B cell (primary cell): ENCODE measurements at regions not wholly inside any gene's neighbourhood (a gene's known extent, or its start where the extent isn't known, plus 50 kb on each side); places are given as distances from the start of the nearest gene placed in this dataset.

Source experiments
- ATAC-seq: fragments of 200-7000 bp; cut with Tn5 transposase; one replicate; pipeline ENCODE4 v1.10.0; 2021; ENCODE audit warnings: low read depth, mild to moderate bottlenecking, moderate number of reproducible peaks, moderate library complexity
- CTCF ChIA-PET: fragments of 350-600 bp; sonication (Branson Sonifier 250); formaldehyde crosslinking; loops from one replicate; lab custom pipeline; 2021; ENCODE audit warnings: antibody characterized with exemption, inconsistent platforms; lab: Charles Lee
- POLR2A ChIA-PET: fragments of 350-600 bp; sonication (Branson Sonifier 250); formaldehyde crosslinking; loops from one replicate; lab custom pipeline; 2021; ENCODE audit warnings: antibody characterized with exemption; lab: Charles Lee
- DNase-seq: peaks from one replicate; pipeline ENCODE4 v3.0.0; 2013
- H2AFZ ChIP-seq: 2 replicates; pipeline ENCODE4 v1.6.1; 2012; ENCODE audit warnings: mild to moderate bottlenecking, low read depth, low read length; ENCODE audit not compliant: insufficient read depth, poor library complexity, severe bottlenecking
- H3K27ac ChIP-seq, 2 donors: 1 replicate in 1 of 2; 2 replicates in 1 of 2; pipeline ENCODE4 v1.5.1; 2012 to 2013; ENCODE audit warnings: low read length in 2 of 2, mild to moderate bottlenecking in 2 of 2, moderate library complexity in 1 of 2
- H3K27me3 ChIP-seq, 4 experiments: fragments of 200-600 bp in 1 of 4; sonication (generic) in 1 of 4; replicated peaks in 1 of 4; 1 replicate in 2 of 4; 2 replicates in 2 of 4; pipeline versions ENCODE4 v1.6.1 to v1.7.0; 2013 to 2016; ENCODE audit warnings: low read length in 3 of 4, mild to moderate bottlenecking in 2 of 4, mixed read lengths in 1 of 4, moderate library complexity in 1 of 4; ENCODE audit not compliant: insufficient read depth in 4 of 4, control insufficient read depth in 3 of 4; ENCODE audit errors: control extremely low read depth in 1 of 4
- H3K36me3 ChIP-seq, 2 experiments: replicated peaks in 1 of 2; 1 replicate in 1 of 2; 2 replicates in 1 of 2; pipeline versions ENCODE4 v1.6.1 to v1.7.1; 2013; ENCODE audit warnings: low read length in 1 of 2; ENCODE audit not compliant: insufficient read depth in 2 of 2, control insufficient read depth in 1 of 2; ENCODE audit errors: control extremely low read depth in 1 of 2, extremely low read depth in 1 of 2
- H3K4me1 ChIP-seq, 2 donors: fragments of 200-600 bp in 1 of 2; sonication (generic) in 1 of 2; 1 replicate in 1 of 2; 2 replicates in 1 of 2; pipeline versions ENCODE4 v1.5.1 to v1.6.1; 2013 to 2017; ENCODE audit warnings: low read length in 2 of 2; ENCODE audit not compliant: control insufficient read depth in 2 of 2, insufficient read depth in 2 of 2
- H3K4me2 ChIP-seq: replicated peaks from 2 replicates; pipeline ENCODE3; 2012; ENCODE audit warnings: mild to moderate bottlenecking, low read depth, low read length; ENCODE audit not compliant: poor library complexity, severe bottlenecking
- H3K4me3 ChIP-seq, 5 experiments: fragments of 200-600 bp in 1 of 5; sonication (generic) in 1 of 5; 1 replicate in 3 of 5; 2 replicates in 2 of 5; pipeline versions ENCODE4 v1.5.1 to v1.7.0; 2011 to 2016; ENCODE audit warnings: low read length in 4 of 5, mild to moderate bottlenecking in 4 of 5, low read depth in 2 of 5, control low read depth in 1 of 5, moderate library complexity in 1 of 5; ENCODE audit not compliant: insufficient read depth in 1 of 5; ENCODE audit errors: control extremely low read depth in 1 of 5, extremely low read depth in 1 of 5
- H3K79me2 ChIP-seq: fragments of 200-600 bp; sonication (generic); one replicate; pipeline ENCODE4 v1.6.0; 2016; ENCODE audit warnings: low read length; ENCODE audit not compliant: control insufficient read depth, insufficient read depth
- H3K9ac ChIP-seq: fragments of 200-600 bp; sonication (generic); 2 replicates; pipeline ENCODE4 v1.6.1; 2017; ENCODE audit warnings: mild to moderate bottlenecking, low read length, moderate library complexity
- H3K9me3 ChIP-seq, 3 donors: one replicate each; pipeline versions ENCODE4 v1.6.1 to v1.7.1; 2013; ENCODE audit warnings: low read length in 2 of 3; ENCODE audit not compliant: control insufficient read depth in 2 of 3, insufficient read depth in 1 of 3; ENCODE audit errors: control extremely low read depth in 1 of 3
- H4K20me1 ChIP-seq: 2 replicates; pipeline ENCODE4 v1.6.0; 2012; ENCODE audit warnings: mild to moderate bottlenecking, low read length; ENCODE audit not compliant: insufficient read depth, control insufficient read depth, poor library complexity, severe bottlenecking
- H3K27ac Mint-ChIP-seq: one replicate; pipeline ENCODE4 v1.8.0; 2021; ENCODE audit warnings: mixed read lengths
- H3K27me3 Mint-ChIP-seq: one replicate; pipeline ENCODE4 v1.8.0; 2021; ENCODE audit warnings: mixed read lengths
- H3K4me1 Mint-ChIP-seq: one replicate; pipeline ENCODE4 v1.8.0; 2021; ENCODE audit warnings: mixed read lengths
- H3K4me3 Mint-ChIP-seq: one replicate; pipeline ENCODE4 v1.8.0; 2021; ENCODE audit warnings: mixed read lengths
- H3K9me3 Mint-ChIP-seq: one replicate; pipeline ENCODE4 v1.8.0; 2022; ENCODE audit warnings: mixed read lengths; ENCODE audit not compliant: insufficient read depth
- CTCF ChIP-seq: fragments of 200-600 bp; IDR thresholded peaks from one replicate; pipeline ENCODE4 v1.8.0; 2022; ENCODE audit warnings: antibody characterized with exemption, mild to moderate bottlenecking
- EZH2 ChIP-seq: IDR thresholded peaks from 2 replicates; pipeline ENCODE4 v1.6.1; 2012; ENCODE audit warnings: borderline replicate concordance, low read depth, mild to moderate bottlenecking, moderate library complexity, low read length; ENCODE audit not compliant: insufficient read depth, poor library complexity, severe bottlenecking
- WGBS: methylation state at CpG from one replicate; pipeline ENCODE4 v1.1.5; 2013; ENCODE audit warnings: missing lambda C conversion rate; ENCODE audit not compliant: insufficient coverage; 5-methylcytosine and 5-hydroxymethylcytosine counted together
- intact Hi-C: fragments of 100-400 bp; cut with micrococcal nuclease; formaldehyde crosslinking; loops from one replicate; pipeline ENCODE4 v1.10.0; 2022

GRCh38 chr3:67739851-67740250, 85.4 kb upstream of the SUCLG2 start:
- no peak overlapping the region for H3K4me3 Mint-ChIP-seq
- Histone ChIP-seq H3K9me3 (peaks cover 0 to 1% (median 0%) of the 10 kb centered on the region in 3 donors), H3K27ac (no peak overlapping the region), H3K4me3 (no peak overlapping the region), H3K79me2 (no peaks in the 10 kb centered on the region), H3K27me3 (no peaks in the 10 kb centered on the region), H3K4me2 (no peak overlapping the region), H3K4me1 (no peaks in the 10 kb centered on the region), H2AFZ (no peak overlapping the region), H4K20me1 (no peaks in the 10 kb centered on the region), H3K9ac (no peak overlapping the region), H3K36me3 (no peaks in the 10 kb centered on the region)
- ChIA-PET CTCF (no interaction called here), POLR2A (no interaction called here)
- H3K4me1 Mint-ChIP-seq: no peaks in the 10 kb centered on the region
- DNase-seq (no peak), ATAC-seq (no peak)
- H3K9me3 Mint-ChIP-seq: no peaks in the 10 kb centered on the region
- intact Hi-C loops: no loop called here
- no peak overlapping the region for H3K27ac Mint-ChIP-seq
- TF ChIP-seq EZH2 (no peak), CTCF (no peak)
- no peaks in the 10 kb centered on the region for H3K27me3 Mint-ChIP-seq

DNA sequence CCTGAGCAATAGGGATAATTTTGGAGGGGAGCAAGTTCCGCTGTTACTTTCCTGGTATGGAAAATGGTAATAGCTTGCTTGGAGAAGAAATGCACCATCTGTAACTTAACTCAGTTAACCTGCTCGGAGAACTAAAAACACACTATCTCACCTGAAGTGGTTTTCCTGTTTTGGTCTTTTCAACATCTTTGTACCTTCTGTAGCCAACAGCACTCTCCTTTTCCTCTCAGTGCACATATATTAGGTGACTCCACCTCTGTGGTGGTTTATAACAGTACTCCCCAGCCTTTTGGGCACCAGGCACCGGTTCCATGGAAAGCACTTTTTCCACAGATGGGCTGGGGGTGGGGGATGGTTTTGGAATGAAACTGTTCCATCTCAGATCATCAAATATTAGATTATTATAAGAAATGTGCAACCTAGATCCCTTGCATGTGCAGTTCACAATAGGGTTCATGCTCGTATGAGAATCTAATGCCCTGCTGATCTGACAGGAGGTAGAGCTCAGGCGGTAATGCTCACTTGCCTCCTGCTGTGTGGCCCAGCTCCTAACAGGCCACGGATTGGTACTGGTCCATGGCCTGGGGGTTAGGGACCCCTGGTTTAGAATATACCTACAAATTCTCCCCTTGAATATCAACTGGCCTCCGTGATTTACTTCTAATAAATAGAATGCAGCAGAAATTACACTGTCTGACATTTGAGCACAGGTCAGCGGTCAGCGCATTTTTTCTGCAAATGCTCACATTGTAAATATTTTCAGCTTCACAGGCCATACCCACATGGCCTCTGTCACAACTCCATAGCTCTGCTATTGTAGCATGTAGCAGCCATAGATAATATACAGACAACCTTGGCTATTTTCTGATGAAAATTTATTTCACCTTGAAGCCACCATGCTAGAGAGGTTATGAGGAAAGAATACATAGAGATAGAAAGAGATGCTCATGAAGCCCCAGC, 83.8 kb upstream of the SUCLG2 start:
- Mint-ChIP-seq H3K9me3 (peaks cover 3% of the 10 kb centered on the region), H3K27me3 (no peaks in the 10 kb centered on the region), H3K27ac (no peak overlapping the region), H3K4me1 (no peaks in the 10 kb centered on the region), H3K4me3 (no peak overlapping the region)
- CTCF ChIA-PET: no interaction called here
- Histone ChIP-seq H3K4me3 (no peak overlapping the region), H3K27ac (no peak overlapping the region), H3K27me3 (no peaks in the 10 kb centered on the region), H4K20me1 (no peaks in the 10 kb centered on the region), H3K4me1 (no peaks in the 10 kb centered on the region), H3K9me3 (no peaks in the 10 kb centered on the region), H3K36me3 (no peaks in the 10 kb centered on the region), H3K9ac (no peak overlapping the region), H3K4me2 (no peak overlapping the region), H2AFZ (no peak overlapping the region), H3K79me2 (no peaks in the 10 kb centered on the region)
- DNase-seq: no peak
- 94% methylated on average over 6 of the region's 9 CpGs for WGBS
- TF ChIP-seq EZH2 (no peak), CTCF (no peak)
- intact Hi-C loops: no loop called here
- POLR2A ChIA-PET: no interaction called here
- no peak for ATAC-seq
